ENCODE measurements at regions not wholly inside any gene's neighbourhood (a gene's known extent, or its start where the extent isn't known, plus 50 kb on each side); places are given as distances from the start of the nearest gene placed in this dataset.

- H3K9me3 Mint-ChIP-seq = no peaks in the 10 kb centered on the region
- H3K36me3 Mint-ChIP-seq (ENCODE audit: insufficient read depth) = peaks cover 3% of the 10 kb centered on the region
- peaks cover 5% of the 10 kb centered on the region for H3K4me1 Mint-ChIP-seq
- no peak overlapping the region for H3K4me3 Mint-ChIP-seq
- DNase-seq (ENCODE audit: low spot score in 2 of 2) (no peak), ATAC-seq (replicated peaks; ENCODE audit: extremely low read depth, poor library complexity, severe bottlenecking) (no peak)
- H3K27ac Mint-ChIP-seq (ENCODE audit: low read depth) = no peak overlapping the region
- peaks cover 53% of the 10 kb centered on the region for H3K27me3 Mint-ChIP-seq
Observed at GRCh38 chr10:79007421-79008319, 61.1 kb upstream of the ZMIZ1 start.

- DNase-seq (ENCODE audit: low spot score in 2 of 2) (no peak), ATAC-seq (replicated peaks; ENCODE audit: extremely low read depth, poor library complexity, severe bottlenecking) (no peak)
- Mint-ChIP-seq H3K4me3 (no peak overlapping the region), H3K27ac (ENCODE audit: low read depth) (no peak overlapping the region), H3K9me3 (no peaks in the 10 kb centered on the region), H3K27me3 (peaks cover 42% of the 10 kb centered on the region), H3K36me3 (ENCODE audit: insufficient read depth) (peaks cover 3% of the 10 kb centered on the region), H3K4me1 (peaks cover 5% of the 10 kb centered on the region)
Observed at GRCh38 chr10:79009145-79009544, 59.6 kb upstream of the ZMIZ1 start.

GRCh38 chr10:79012567-79012966 is 56.2 kb upstream of the ZMIZ1 start:
- peaks cover under 1% of the 10 kb centered on the region for H3K36me3 Mint-ChIP-seq (ENCODE audit: insufficient read depth)
- peaks cover 16% of the 10 kb centered on the region for H3K27me3 Mint-ChIP-seq
- no peak overlapping the region for H3K4me3 Mint-ChIP-seq
- H3K27ac Mint-ChIP-seq (ENCODE audit: low read depth) = no peak overlapping the region
- DNase-seq (ENCODE audit: low spot score in 2 of 2) (no peak), ATAC-seq (replicated peaks; ENCODE audit: extremely low read depth, poor library complexity, severe bottlenecking) (no peak)
- no peaks in the 10 kb centered on the region for H3K4me1 Mint-ChIP-seq
- peaks cover 2% of the 10 kb centered on the region for H3K9me3 Mint-ChIP-seq

GRCh38 chr10:79013406-79013987 is 55.3 kb upstream of the ZMIZ1 start:
- ATAC-seq (replicated peaks; ENCODE audit: extremely low read depth, poor library complexity, severe bottlenecking) = no peak
- H3K27ac Mint-ChIP-seq (ENCODE audit: low read depth) = no peak overlapping the region
- peaks cover 12% of the 10 kb centered on the region for H3K27me3 Mint-ChIP-seq
- no peaks in the 10 kb centered on the region for H3K36me3 Mint-ChIP-seq (ENCODE audit: insufficient read depth)
- no peak overlapping the region for H3K4me3 Mint-ChIP-seq
- no peaks in the 10 kb centered on the region for H3K4me1 Mint-ChIP-seq
- H3K9me3 Mint-ChIP-seq = peaks cover 5% of the 10 kb centered on the region
- no peak for DNase-seq (ENCODE audit: low spot score in 2 of 2)

GRCh38 chr10:79014796-79015195 is 54.0 kb upstream of the ZMIZ1 start:
- DNase-seq (ENCODE audit: low spot score in 2 of 2) = no peak
- peaks cover 8% of the 10 kb centered on the region for H3K27me3 Mint-ChIP-seq
- no peaks in the 10 kb centered on the region for H3K4me1 Mint-ChIP-seq
- peaks cover 5% of the 10 kb centered on the region for H3K9me3 Mint-ChIP-seq
- H3K36me3 Mint-ChIP-seq (ENCODE audit: insufficient read depth) = no peaks in the 10 kb centered on the region
- H3K27ac Mint-ChIP-seq (ENCODE audit: low read depth) = no peak overlapping the region
- no peak for ATAC-seq (replicated peaks; ENCODE audit: extremely low read depth, poor library complexity, severe bottlenecking)
- H3K4me3 Mint-ChIP-seq = no peak overlapping the region

GRCh38 chr10:79017882-79018520 is 50.8 kb upstream of the ZMIZ1 start:
- Mint-ChIP-seq H3K9me3 (peaks cover 5% of the 10 kb centered on the region), H3K36me3 (ENCODE audit: insufficient read depth) (no peaks in the 10 kb centered on the region), H3K27me3 (peaks cover 8% of the 10 kb centered on the region), H3K27ac (ENCODE audit: low read depth) (no peak overlapping the region), H3K4me1 (no peaks in the 10 kb centered on the region), H3K4me3 (no peak overlapping the region)
- DNase-seq (ENCODE audit: low spot score in 2 of 2) (no peak), ATAC-seq (replicated peaks; ENCODE audit: extremely low read depth, poor library complexity, severe bottlenecking) (no peak)

GRCh38 chr10:79018521-79019011 is 50.2 kb upstream of the ZMIZ1 start:
- Mint-ChIP-seq H3K4me3 (no peak overlapping the region), H3K27ac (ENCODE audit: low read depth) (no peak overlapping the region), H3K4me1 (no peaks in the 10 kb centered on the region), H3K9me3 (peaks cover 5% of the 10 kb centered on the region), H3K36me3 (ENCODE audit: insufficient read depth) (no peaks in the 10 kb centered on the region), H3K27me3 (peaks cover 8% of the 10 kb centered on the region)
- ATAC-seq (replicated peaks; ENCODE audit: extremely low read depth, poor library complexity, severe bottlenecking) (no peak), DNase-seq (ENCODE audit: low spot score in 2 of 2) (no peak)

All from central memory CD8-positive, alpha-beta T cell (primary cell).